Epithelial cell of proximal tubule (primary cell): ENCODE measurements at regions not wholly inside any gene's neighbourhood (a gene's known extent, or its start where the extent isn't known, plus 50 kb on each side); places are given as distances from the start of the nearest gene placed in this dataset.

Source experiments
- DNase-seq: peaks from one replicate; pipeline ENCODE4 v3.0.0-alpha.2; 2011; ENCODE audit warnings: low read depth
- H3K4me3 ChIP-seq: 2 replicates; pipeline ENCODE4 v1.5.1; 2011; ENCODE audit warnings: low read depth, mild to moderate bottlenecking, low read length
- TF ChIP-seq, protein P1 (sequence below): conservative IDR thresholded peaks from 2 replicates; pipeline ENCODE4 v1.5.1; 2012; ENCODE audit warnings: low read depth, mild to moderate bottlenecking, low read length

DNA sequence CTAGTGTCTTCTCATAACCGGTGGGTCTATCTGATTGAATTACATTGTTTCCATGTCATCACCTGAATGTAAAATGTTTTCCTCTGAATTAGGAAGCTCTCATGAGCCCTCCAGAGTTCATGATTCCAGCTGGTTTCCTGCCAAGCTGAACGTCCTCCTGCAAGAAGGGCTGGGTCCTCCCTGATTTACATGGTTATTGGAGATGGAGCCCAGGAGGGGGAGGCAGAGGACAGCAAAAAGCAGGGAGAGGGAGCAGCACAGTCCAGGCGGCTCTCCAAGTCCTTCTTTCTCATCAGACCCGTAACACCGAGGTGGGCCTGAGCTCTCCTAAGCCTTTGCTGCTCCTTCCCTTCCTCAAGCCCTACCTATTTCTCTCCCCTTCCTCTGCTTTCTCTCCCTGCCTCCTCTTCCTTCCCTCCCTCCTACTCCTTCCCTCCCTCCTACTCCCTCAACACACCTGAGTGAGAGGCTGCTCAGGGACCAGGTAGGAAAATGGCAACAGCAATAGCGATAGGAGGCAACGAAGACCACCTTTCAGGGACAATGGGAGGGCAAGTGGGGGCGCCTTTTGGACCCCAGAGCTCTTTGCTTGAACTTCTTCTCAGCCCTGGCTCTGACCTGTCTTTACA lies 265.9 kb downstream of the PRDM2 start:
- TF ChIP-seq, protein P1, sequence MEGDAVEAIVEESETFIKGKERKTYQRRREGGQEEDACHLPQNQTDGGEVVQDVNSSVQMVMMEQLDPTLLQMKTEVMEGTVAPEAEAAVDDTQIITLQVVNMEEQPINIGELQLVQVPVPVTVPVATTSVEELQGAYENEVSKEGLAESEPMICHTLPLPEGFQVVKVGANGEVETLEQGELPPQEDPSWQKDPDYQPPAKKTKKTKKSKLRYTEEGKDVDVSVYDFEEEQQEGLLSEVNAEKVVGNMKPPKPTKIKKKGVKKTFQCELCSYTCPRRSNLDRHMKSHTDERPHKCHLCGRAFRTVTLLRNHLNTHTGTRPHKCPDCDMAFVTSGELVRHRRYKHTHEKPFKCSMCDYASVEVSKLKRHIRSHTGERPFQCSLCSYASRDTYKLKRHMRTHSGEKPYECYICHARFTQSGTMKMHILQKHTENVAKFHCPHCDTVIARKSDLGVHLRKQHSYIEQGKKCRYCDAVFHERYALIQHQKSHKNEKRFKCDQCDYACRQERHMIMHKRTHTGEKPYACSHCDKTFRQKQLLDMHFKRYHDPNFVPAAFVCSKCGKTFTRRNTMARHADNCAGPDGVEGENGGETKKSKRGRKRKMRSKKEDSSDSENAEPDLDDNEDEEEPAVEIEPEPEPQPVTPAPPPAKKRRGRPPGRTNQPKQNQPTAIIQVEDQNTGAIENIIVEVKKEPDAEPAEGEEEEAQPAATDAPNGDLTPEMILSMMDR, result peak; percentile 77
- no peak overlapping the region for H3K4me3 ChIP-seq
- DNase-seq, result no peak

DNA sequence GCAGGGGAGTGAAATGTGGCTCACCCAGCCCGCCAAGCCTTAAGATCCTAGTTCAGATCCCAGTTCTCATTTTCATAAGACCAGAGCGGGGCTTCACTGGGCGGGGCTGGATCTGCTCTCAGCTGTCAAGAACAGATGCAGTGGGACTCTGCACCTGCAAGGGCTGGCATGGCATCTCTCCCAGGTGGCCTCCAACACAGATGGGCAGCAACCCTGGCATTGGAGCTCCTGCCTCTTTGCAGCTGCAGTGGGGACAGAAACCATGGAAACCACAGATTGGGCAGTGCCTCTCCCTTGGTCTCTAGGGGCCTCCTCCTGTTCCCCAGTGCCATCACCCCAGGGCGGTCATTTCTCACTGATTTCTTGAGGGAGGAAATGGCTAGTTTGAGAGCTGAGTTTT lies 267.7 kb downstream of the PRDM2 start:
- no peak overlapping the region for H3K4me3 ChIP-seq
- no peak for DNase-seq
- TF ChIP-seq, protein P1, result no peak

DNA sequence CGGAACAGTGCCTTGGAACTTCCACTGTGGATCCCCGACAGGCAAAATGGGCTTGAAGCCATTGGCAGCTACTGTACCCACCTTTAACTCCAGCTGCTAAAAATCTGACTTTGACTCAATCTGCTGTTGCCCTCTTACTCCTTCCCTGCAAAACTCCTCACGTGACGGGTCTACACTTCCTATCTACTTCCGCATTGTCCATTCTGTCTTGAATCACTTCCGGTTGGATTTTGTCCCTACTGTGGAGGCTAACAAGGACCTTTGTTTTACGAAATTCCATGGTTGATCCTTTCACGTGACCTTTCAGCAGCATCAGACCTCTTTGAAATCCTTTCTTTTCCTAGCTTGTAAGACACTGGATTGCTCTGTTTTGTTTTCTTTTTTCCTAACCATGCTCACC lies 268.4 kb downstream of the PRDM2 start:
- H3K4me3 ChIP-seq, result no peak overlapping the region
- TF ChIP-seq, protein P1, result no peak

DNA sequence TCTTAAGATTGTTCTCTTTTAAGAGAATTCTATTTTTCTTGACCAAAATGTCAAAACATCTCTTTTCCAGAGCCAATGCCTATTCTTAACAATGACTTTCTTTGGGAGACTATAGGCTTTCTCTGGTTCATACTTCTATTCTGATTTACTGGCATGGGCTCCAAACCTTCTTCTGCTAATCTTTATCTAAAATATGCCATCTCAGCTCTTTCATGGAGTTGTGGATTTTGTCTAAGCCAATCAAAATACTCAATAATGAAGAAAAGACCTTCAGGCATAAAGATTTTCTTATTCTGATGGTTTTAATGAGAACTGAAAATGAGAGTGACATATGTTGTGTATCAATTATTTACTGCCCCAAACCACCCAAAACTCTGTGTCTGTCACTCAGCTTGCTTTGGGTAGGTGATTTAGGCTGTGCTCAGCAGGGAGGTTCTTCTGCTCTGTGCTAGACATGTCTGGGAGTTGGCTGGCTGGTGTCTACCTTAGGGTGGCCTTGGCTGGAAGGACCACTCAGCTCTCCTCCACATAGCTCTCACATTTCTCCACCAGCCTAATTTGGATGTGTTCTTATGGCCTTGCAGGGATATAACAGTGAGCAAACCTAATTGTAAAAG lies 270.8 kb downstream of the PRDM2 start:
- TF ChIP-seq, protein P1, result no peak
- no peak overlapping the region for H3K4me3 ChIP-seq
- no peak for DNase-seq

More for the DNA sequence above, 268.4 kb downstream of the PRDM2 start:
- no peak for DNase-seq

DNA sequence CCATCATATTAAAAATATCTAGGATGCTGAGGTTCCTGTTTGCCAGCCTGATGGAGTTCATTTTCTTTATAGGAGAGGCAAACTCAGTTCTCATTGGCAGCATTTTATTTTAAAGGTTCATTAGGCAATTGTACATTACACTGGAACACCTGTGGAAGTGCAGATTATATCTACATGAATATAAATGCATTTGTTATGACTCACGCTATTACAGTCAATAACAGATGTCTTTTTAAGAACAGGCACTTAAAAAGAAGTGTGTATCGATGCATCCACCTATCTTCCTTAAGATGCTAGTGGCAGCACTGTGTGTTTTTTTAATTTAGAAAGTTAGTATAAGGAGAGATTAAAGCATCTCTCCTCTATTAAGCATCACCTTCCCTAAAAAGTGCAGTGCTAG lies 276.5 kb downstream of the PRDM2 start:
- no peak for DNase-seq
- no peak overlapping the region for H3K4me3 ChIP-seq
- TF ChIP-seq, protein P1, result no peak

DNA sequence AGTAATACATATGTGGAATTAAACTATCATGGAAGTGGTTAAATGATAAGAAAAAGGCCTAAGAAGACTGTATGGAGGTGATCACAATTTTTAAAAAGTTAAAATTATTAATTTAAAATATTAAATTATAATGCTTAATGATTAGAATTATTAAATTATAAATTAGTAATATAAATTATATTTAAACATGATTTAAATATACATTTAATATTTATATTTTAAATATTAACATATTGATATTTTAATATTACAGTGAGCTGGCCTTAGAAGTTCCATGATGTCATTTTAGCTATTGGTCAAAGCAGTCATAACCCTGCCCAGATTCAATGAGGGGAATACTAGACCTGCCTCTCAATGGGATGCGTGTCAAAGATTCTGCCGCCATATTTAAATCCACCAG lies 281.2 kb downstream of the PRDM2 start:
- H3K4me3 ChIP-seq, result no peak overlapping the region
- TF ChIP-seq, protein P1, result no peak
- DNase-seq, result no peak

DNA sequence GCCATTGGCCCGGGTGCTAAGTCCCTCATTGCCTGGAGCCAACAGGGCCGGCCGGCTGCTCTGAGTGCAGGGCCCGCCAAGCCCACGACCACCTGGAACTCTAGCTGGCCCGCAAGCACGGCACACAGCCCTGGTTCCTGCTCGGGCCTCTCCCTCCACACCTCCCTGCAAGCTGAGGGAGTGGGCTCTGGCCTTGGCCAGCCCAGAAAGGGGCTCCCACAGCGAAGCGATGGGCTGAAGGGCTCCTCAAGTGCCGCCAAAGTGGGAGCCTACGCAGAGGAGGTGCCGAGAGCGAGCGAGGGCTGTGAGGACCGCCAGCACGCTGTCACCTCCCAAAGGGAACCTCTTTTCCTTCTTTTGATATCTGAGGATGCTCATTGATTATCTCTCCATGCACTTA lies 283.4 kb downstream of the PRDM2 start:
- no peak overlapping the region for H3K4me3 ChIP-seq
- no peak for DNase-seq
- TF ChIP-seq, protein P1, result no peak
